Gastrocnemius medialis (tissue), 4 donors: ENCODE measurements at regions not wholly inside any gene's neighbourhood (a gene's known extent, or its start where the extent isn't known, plus 50 kb on each side); places are given as distances from the start of the nearest gene placed in this dataset.

ENCODE experiments used
- ATAC-seq, 2 donors: fragments of 150-250 bp; one replicate each; pipeline ENCODE4 v1.9.1; 2016
- DNase-seq, 2 donors: peaks; one replicate each; pipeline ENCODE4 v3.0.0-alpha.2; 2019
- H3K27ac ChIP-seq, 4 donors: fragments of 200-600 bp; sonication (generic); 1 replicate in 1 of 4; 2 replicates in 3 of 4; pipeline ENCODE4 v1.5.1; 2016 to 2018; ENCODE audit warnings: mild to moderate bottlenecking in 2 of 4, moderate library complexity in 1 of 4
- H3K27me3 ChIP-seq, 3 donors: fragments of 200-600 bp; sonication (generic) in 2 of 3; 1 replicate in 1 of 3; 2 replicates in 2 of 3; pipeline versions ENCODE4 v1.5.1 to v1.6.0; 2016 to 2019; ENCODE audit warnings: mild to moderate bottlenecking in 1 of 3, moderate library complexity in 1 of 3
- H3K36me3 ChIP-seq, 2 donors: fragments of 200-600 bp; sonication (generic) in 1 of 2; one replicate each; pipeline ENCODE4 v1.5.1; 2017 to 2018
- H3K4me1 ChIP-seq, 2 donors: fragments of 200-600 bp; sonication (generic) in 1 of 2; one replicate each; pipeline ENCODE4 v1.5.1; 2016 to 2017; ENCODE audit warnings: mild to moderate bottlenecking in 2 of 2
- H3K4me3 ChIP-seq, 4 donors: fragments of 200-600 bp; sonication (generic) in 3 of 4; 1 replicate in 1 of 4; 2 replicates in 3 of 4; pipeline ENCODE4 v1.5.1; 2016 to 2019; ENCODE audit warnings: mild to moderate bottlenecking in 2 of 4
- H3K9me3 ChIP-seq, 3 donors: fragments of 200-600 bp; sonication (generic) in 2 of 3; 1 replicate in 1 of 3; 2 replicates in 2 of 3; pipeline ENCODE4 v1.5.1; 2016 to 2019
- POLR2A ChIP-seq, 2 donors: fragments of 450-650 bp; IDR thresholded peaks; one replicate each; pipeline ENCODE4 v1.6.1; 2017; ENCODE audit warnings: antibody characterized with exemption in 2 of 2, mild to moderate bottlenecking in 2 of 2, moderate library complexity in 2 of 2
- in situ Hi-C, 4 donors: fragments of 200-750 bp; cut with MboI; loops; one replicate each; pipeline versions ENCODE4 v1.15.0 to v1.8.0; 2017; ENCODE audit warnings: low sequenced_read_pairs in 4 of 4
- intact Hi-C: fragments of 100-400 bp; cut with DNase I; formaldehyde crosslinking; loops from one replicate; pipeline ENCODE4 v1.15.1; 2023; ENCODE audit warnings: low total_unique reads

DNA sequence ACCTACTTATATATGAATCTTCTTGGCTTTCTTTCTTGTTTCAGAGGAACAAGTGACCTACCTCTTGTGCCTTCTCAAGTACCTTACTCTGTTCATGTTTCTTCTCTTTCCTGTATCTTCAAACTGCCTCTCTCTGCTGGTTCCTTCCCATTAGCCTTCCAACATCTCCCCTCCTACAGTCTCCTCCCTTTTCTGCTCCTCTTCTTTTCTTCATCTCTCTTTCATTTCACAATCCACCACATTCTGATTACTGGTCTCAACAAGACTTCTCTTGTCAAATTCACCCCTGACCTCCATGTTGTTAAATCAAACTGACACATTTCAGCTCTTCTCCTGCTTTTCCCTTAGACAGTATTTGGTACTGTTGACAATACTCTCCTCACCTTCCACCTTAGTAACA is 95.6 kb downstream of the BRMS1L start:
- intact Hi-C loops (no loop called here), in situ Hi-C loops (no loop called here)
- no peaks in the 10 kb centered on the region for H3K4me1 ChIP-seq
- H3K27me3 ChIP-seq, result no peaks in the 10 kb centered on the region
- no peaks in the 10 kb centered on the region for H3K36me3 ChIP-seq
- H3K27ac ChIP-seq, result no peak overlapping the region
- no peak overlapping the region for H3K4me3 ChIP-seq
- no peak for TF ChIP-seq POLR2A (IDR thresholded peaks at IDR 0.05)
- no peaks in the 10 kb centered on the region for H3K9me3 ChIP-seq
- no peak for ATAC-seq
- no peak for DNase-seq
